H1 (cell line): ENCODE measurements at regions not wholly inside any gene's neighbourhood (a gene's known extent, or its start where the extent isn't known, plus 50 kb on each side); places are given as distances from the start of the nearest gene placed in this dataset.
A peak's percentile ranks its signal among the peaks of the same experiment; 100 is the strongest.

Experiments
- CTCF ChIA-PET: fragments of 300-600 bp; sonication (Branson Sonifier 250); formaldehyde crosslinking; loops from one replicate; lab custom pipeline; 2021; ENCODE audit not compliant: partially characterized antibody; lab: Charles Lee
- POLR2A ChIA-PET: fragments of 300-600 bp; sonication (Branson Sonifier 250); formaldehyde crosslinking; loops from one replicate; lab custom pipeline; 2021; ENCODE audit warnings: inconsistent platforms; ENCODE audit not compliant: partially characterized antibody; lab: Charles Lee
- DNase-seq, 2 experiments: peaks; one replicate each; pipeline versions ENCODE4 v3.0.0 to v3.0.0-alpha.2; 2010 to 2022; ENCODE audit warnings: low spot score in 2 of 2, low read depth in 1 of 2, mixed read lengths in 1 of 2
- FAIRE-seq: peaks from 2 replicates; lab custom pipeline; 2011; peaks lifted over from hg19 to GRCh38; lab: Jason Lieb, UNC
- H2AFZ ChIP-seq: 2 replicates; pipeline ENCODE4 v1.8.1; 2012; ENCODE audit warnings: low read length, inconsistent platforms
- H2AK5ac ChIP-seq: 2 replicates; pipeline ENCODE4 v1.6.1; 2013; ENCODE audit warnings: low read depth, low read length
- H2BK120ac ChIP-seq: replicated peaks from 2 replicates; pipeline ENCODE3; 2013; ENCODE audit warnings: low read depth, low read length, inconsistent platforms
- H2BK12ac ChIP-seq: 2 replicates; pipeline ENCODE4 v1.6.1; 2013; ENCODE audit warnings: low read depth, low read length
- H2BK15ac ChIP-seq: 2 replicates; pipeline ENCODE4 v1.6.1; 2013; ENCODE audit warnings: low read length
- H2BK20ac ChIP-seq: 2 replicates; pipeline ENCODE4 v1.6.1; 2013; ENCODE audit warnings: low read length
- H2BK5ac ChIP-seq: 2 replicates; pipeline ENCODE4 v1.6.1; 2013; ENCODE audit warnings: low read depth, low read length
- H3K14ac ChIP-seq: 2 replicates; pipeline ENCODE4 v1.6.1; 2013; ENCODE audit warnings: inconsistent platforms; ENCODE audit not compliant: insufficient read length
- H3K18ac ChIP-seq: 2 replicates; pipeline ENCODE4 v1.6.1; 2013; ENCODE audit warnings: low read length; ENCODE audit errors: extremely low read depth
- H3K23ac ChIP-seq: 2 replicates; pipeline ENCODE4 v1.6.1; 2013; ENCODE audit warnings: inconsistent platforms; ENCODE audit not compliant: insufficient read length
- H3K23me2 ChIP-seq: 2 replicates; pipeline ENCODE4 v1.6.1; 2013; ENCODE audit warnings: low read depth, low read length
- H3K27ac ChIP-seq: 2 replicates; pipeline ENCODE4 v1.6.1; 2011; ENCODE audit warnings: low read depth, low read length, inconsistent platforms
- H3K27me3 ChIP-seq, 4 experiments: replicated peaks in 1 of 4; 1 replicate in 1 of 4; 2 replicates in 3 of 4; pipeline versions ENCODE4 v1.6.1 to v1.8.1; 2011 to 2013; ENCODE audit warnings: low read length in 3 of 4, mild to moderate bottlenecking in 3 of 4, inconsistent platforms in 2 of 4, mixed read lengths in 2 of 4, moderate library complexity in 1 of 4; ENCODE audit not compliant: control insufficient read depth in 3 of 4, insufficient read depth in 3 of 4; ENCODE audit errors: extremely low read depth in 1 of 4
- H3K36me3 ChIP-seq, 4 experiments: 2 replicates each; pipeline versions ENCODE4 v1.6.1 to v1.8.1; 2011 to 2013; ENCODE audit warnings: mild to moderate bottlenecking in 4 of 4, low read length in 3 of 4, moderate library complexity in 2 of 4, control low read depth in 1 of 4, inconsistent platforms in 1 of 4; ENCODE audit not compliant: insufficient read depth in 4 of 4, control insufficient read depth in 2 of 4
- H3K4ac ChIP-seq: replicated peaks from 2 replicates; pipeline ENCODE3; 2013; ENCODE audit warnings: low read length, low read depth, mixed read lengths, inconsistent platforms; ENCODE audit not compliant: insufficient read length
- H3K4me1 ChIP-seq, 4 experiments: replicated peaks in 1 of 4; 1 replicate in 1 of 4; 2 replicates in 3 of 4; pipeline versions ENCODE4 v1.6.1 to v1.8.1; 2011 to 2013; ENCODE audit warnings: low read length in 3 of 4, inconsistent platforms in 2 of 4, mixed read lengths in 1 of 4; ENCODE audit not compliant: insufficient read depth in 4 of 4, control insufficient read depth in 3 of 4
- H3K4me2 ChIP-seq, 2 experiments: 2 replicates each; pipeline versions ENCODE4 v1.6.1 to v1.8.1; 2011 to 2013; ENCODE audit warnings: low read depth in 2 of 2, low read length in 2 of 2, control low read depth in 1 of 2, inconsistent platforms in 1 of 2, mild to moderate bottlenecking in 1 of 2; ENCODE audit not compliant: insufficient read depth in 1 of 2
- H3K4me3 ChIP-seq, 4 experiments: fragments of 200-600, 300-600 bp in 1 of 4; sonication (generic), shearing (Covaris generic), sonication (Bioruptor Twin) in 1 of 4; 2 replicates each; pipeline versions ENCODE4 v1.5.1 to v1.8.1; 2011 to 2016; ENCODE audit warnings: low read length in 4 of 4, low read depth in 3 of 4, control low read depth in 2 of 4, inconsistent platforms in 2 of 4, mild to moderate bottlenecking in 2 of 4, mixed read lengths in 1 of 4, moderate library complexity in 1 of 4; ENCODE audit not compliant: insufficient read depth in 2 of 4; ENCODE audit errors: extremely low read depth in 1 of 4
- H3K56ac ChIP-seq: replicated peaks from 2 replicates; pipeline ENCODE3; 2013; ENCODE audit warnings: low read depth, mild to moderate bottlenecking, mixed read lengths, low read length, inconsistent platforms; ENCODE audit not compliant: insufficient read length
- H3K79me1 ChIP-seq: 2 replicates; pipeline ENCODE4 v1.6.1; 2013; ENCODE audit warnings: low read depth, low read length, control low read depth
- H3K79me2 ChIP-seq, 2 experiments: 2 replicates each; pipeline versions ENCODE4 v1.6.1 to v1.8.1; 2012 to 2013; ENCODE audit warnings: low read length in 2 of 2, mild to moderate bottlenecking in 2 of 2, inconsistent platforms in 1 of 2; ENCODE audit not compliant: insufficient read depth in 2 of 2, control insufficient read depth in 1 of 2
- H3K9ac ChIP-seq, 4 experiments: replicated peaks in 1 of 4; 1 replicate in 1 of 4; 2 replicates in 3 of 4; pipeline versions ENCODE4 v1.6.1 to v1.8.1; 2011 to 2013; ENCODE audit warnings: low read depth in 3 of 4, low read length in 3 of 4, control low read depth in 2 of 4, mild to moderate bottlenecking in 2 of 4, moderate library complexity in 2 of 4, inconsistent platforms in 1 of 4; ENCODE audit errors: extremely low read depth in 1 of 4
- H3K9me3 ChIP-seq, 2 experiments: 2 replicates each; pipeline versions ENCODE4 v1.6.1 to v1.8.1; 2012 to 2013; ENCODE audit warnings: mild to moderate bottlenecking in 2 of 2, moderate library complexity in 2 of 2, control low read depth in 1 of 2, inconsistent platforms in 1 of 2, low read depth in 1 of 2, low read length in 1 of 2, mixed read lengths in 1 of 2; ENCODE audit not compliant: insufficient read depth in 2 of 2
- H4K20me1 ChIP-seq, 2 experiments: replicated peaks in 1 of 2; 2 replicates each; pipeline versions ENCODE3 to v1.8.1; 2011 to 2013; ENCODE audit warnings: inconsistent platforms in 2 of 2, low read length in 2 of 2, mild to moderate bottlenecking in 1 of 2; ENCODE audit not compliant: insufficient read depth in 2 of 2, control insufficient read depth in 1 of 2
- H4K5ac ChIP-seq: 2 replicates; pipeline ENCODE4 v1.6.1; 2013; ENCODE audit warnings: low read length, low read depth, mixed read lengths, inconsistent platforms; ENCODE audit not compliant: insufficient read length
- H4K8ac ChIP-seq: 2 replicates; pipeline ENCODE4 v1.8.0; 2013; ENCODE audit warnings: mild to moderate bottlenecking, moderate library complexity, low read length, inconsistent platforms; ENCODE audit not compliant: insufficient read depth; ENCODE audit errors: extremely low read depth
- H4K91ac ChIP-seq: replicated peaks from 2 replicates; pipeline ENCODE3; 2013; ENCODE audit warnings: low read length, mixed read lengths, inconsistent platforms; ENCODE audit not compliant: insufficient read length
- ASH2L ChIP-seq: fragments of 200-600, 300-600 bp; sonication (generic); IDR thresholded peaks from one replicate; pipeline ENCODE4 v1.7.1; 2017; ENCODE audit warnings: low read length
- RAD21 ChIP-seq, 2 experiments: IDR thresholded peaks in 1 of 2; conservative IDR thresholded peaks in 1 of 2; 2 replicates each; pipeline ENCODE4 v1.6.1; 2011; ENCODE audit warnings: low read depth in 2 of 2, low read length in 2 of 2, improper control_type of control experiment in 1 of 2, inconsistent platforms in 1 of 2, mild to moderate bottlenecking in 1 of 2, moderate library complexity in 1 of 2
- WGBS, 2 experiments: shearing (Covaris generic) in 1 of 2; methylation state at CpG; one replicate each; pipeline versions ENCODE4 v1.1.6 to v1.1.7; 2013 to 2015; ENCODE audit warnings: low lambda C conversion rate in 2 of 2, mixed read lengths in 2 of 2, inconsistent platforms in 1 of 2, low coverage in 1 of 2, missing lambda C conversion rate in 1 of 2; ENCODE audit not compliant: insufficient replicate concordance in 2 of 2, insufficient coverage in 1 of 2, insufficient read length in 1 of 2; ENCODE audit errors: extremely low coverage in 1 of 2, missing lambda C conversion rate in 1 of 2; 5-methylcytosine and 5-hydroxymethylcytosine counted together

GRCh38 chr2:100208141-100208770 lies 65.9 kb upstream of the AFF3 start:
- Histone ChIP-seq H3K27me3 (no peaks in the 10 kb centered on the region), H3K14ac (no peak overlapping the region), H3K23me2 (no peaks in the 10 kb centered on the region), H3K36me3 (no peaks in the 10 kb centered on the region), H4K20me1 (no peaks in the 10 kb centered on the region), H2AFZ (no peak overlapping the region), H2BK5ac (no peak overlapping the region), H3K4me2 (no peak overlapping the region), H4K91ac (no peak overlapping the region), H3K4ac (no peak overlapping the region), H3K4me1 (no peaks in the 10 kb centered on the region), H3K18ac (no peak overlapping the region), H3K9ac (no peak overlapping the region), H4K5ac (no peak overlapping the region), H4K8ac (no peak overlapping the region), H2BK12ac (no peak overlapping the region), H3K23ac (no peak overlapping the region), H3K27ac (no peak overlapping the region), H3K79me2 (no peaks in the 10 kb centered on the region), H2AK5ac (no peak overlapping the region), H3K79me1 (no peaks in the 10 kb centered on the region), H3K4me3 (no peak overlapping the region), H2BK120ac (no peak overlapping the region), H2BK20ac (no peak overlapping the region), H3K56ac (no peak overlapping the region), H3K9me3 (no peaks in the 10 kb centered on the region), H2BK15ac (no peak overlapping the region)
- POLR2A ChIA-PET: no interaction called here
- DNase-seq: no peak
- no peak for TF ChIP-seq ASH2L
- peak; percentile 10 to 29; a peak in 3 of 4 replicates for TF ChIP-seq RAD21 (IDR thresholded peaks at IDR 0.05 in 1 of 2, conservative IDR thresholded peaks at IDR 0.05 in 1 of 2; ENCODE audit: low read depth in 2 of 2, low read length in 2 of 2)
- FAIRE-seq: no peak
- WGBS, 2 experiments: 89% methylated on average over 11 of the region's 13 CpGs; no CpG with 5 or more reads in 1 of the 2 experiments
- CTCF ChIA-PET: interaction anchor here (1.1 kb wide), 1 partner anchor 54 kb away, joined by 4 read pairs; no protein-coding TSS in a partner anchor
